Activated CD4-positive, alpha-beta T cell treated with anti-CD3 and anti-CD28 coated beads, Interleukin-2, amount 50 U/mL, for 48 hours (primary cell): ENCODE measurements at regions not wholly inside any gene's neighbourhood (a gene's known extent, or its start where the extent isn't known, plus 50 kb on each side); places are given as distances from the start of the nearest gene placed in this dataset.
"Not testable (repeated sequence)": the region's sequence is repeated elsewhere in the genome, so short reads cannot be mapped to it uniquely, and the experiment has no call there.

Experiments
- DNase-seq, 2 experiments: peaks; one replicate each; pipeline ENCODE4 v3.0.0-alpha.2; 2020

DNA sequence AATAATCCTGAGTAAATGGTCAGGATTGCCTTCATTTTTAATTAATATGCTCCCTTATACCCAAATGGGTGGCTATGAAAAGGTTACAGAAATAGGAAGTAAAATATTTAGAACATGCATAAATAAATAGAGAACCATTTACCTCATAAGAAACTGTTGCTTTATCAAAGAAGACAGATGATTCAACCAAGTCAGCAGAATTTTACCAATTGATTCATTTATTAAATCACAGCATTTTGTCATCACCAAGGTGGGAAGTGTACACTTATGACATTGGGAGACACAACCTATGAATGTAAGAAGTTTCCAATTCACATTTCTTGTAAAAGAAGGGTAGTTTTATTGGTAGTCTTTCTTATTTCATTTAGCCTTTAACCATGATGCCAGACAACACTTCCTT is 870.3 kb upstream of the CHORDC1 start:
- DNase-seq = no peak

DNA sequence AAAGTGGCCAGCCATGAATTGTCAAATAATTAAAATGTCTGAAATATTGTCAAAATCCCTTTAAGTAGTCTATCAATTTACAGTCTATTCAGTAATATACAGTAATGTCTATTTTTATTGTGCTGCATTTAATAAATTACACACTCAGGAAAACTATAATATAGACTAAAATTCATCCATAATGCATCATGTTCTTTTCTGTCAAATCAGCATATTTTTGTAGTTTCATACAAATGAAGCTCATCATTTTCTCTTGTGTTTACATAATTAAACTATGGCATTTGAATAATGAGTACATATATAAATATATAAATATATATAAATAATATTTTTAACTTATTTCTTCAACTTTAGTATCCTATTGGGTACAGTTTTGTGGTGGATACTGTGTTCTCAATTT is 868.7 kb upstream of the CHORDC1 start:
- DNase-seq = no peak

DNA sequence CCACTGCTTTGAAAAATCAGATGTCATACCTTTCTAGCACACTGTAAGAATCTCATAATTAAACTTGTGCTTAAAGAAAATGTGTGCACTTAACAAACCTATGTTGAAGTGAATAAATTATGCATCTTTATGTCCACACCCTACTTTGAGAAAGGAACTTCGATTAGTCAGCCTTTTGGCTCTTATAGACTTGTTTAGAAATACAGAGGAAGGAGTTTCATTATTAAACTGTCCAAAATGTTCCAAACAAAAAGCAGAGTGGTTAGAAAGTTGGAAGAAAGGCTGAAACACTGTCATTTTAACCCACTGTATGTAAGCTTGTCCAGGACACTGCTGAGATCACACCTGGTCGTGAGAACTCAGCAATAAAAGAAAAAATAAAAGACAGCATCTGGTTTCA is 863.2 kb upstream of the CHORDC1 start:
- DNase-seq = no peak

DNA sequence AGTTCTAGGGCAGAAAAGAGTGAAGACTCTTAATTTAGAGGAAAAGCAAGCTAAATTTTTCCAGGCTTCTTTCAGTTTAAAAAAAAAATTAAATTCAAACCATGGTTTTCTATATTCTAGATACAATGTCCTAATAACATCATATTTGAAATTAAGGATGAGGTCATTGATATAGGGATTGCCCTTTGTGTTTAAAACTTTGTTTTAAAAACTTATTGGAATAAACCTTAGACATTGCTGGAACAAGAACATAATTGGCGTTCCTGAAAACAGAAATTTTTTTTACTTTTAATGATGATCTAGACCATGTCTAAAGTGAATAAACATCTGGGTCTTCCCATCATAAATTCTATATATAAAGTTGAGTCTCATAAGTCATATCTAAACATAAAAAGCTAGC is 859.4 kb upstream of the CHORDC1 start:
- no peak for DNase-seq

DNA sequence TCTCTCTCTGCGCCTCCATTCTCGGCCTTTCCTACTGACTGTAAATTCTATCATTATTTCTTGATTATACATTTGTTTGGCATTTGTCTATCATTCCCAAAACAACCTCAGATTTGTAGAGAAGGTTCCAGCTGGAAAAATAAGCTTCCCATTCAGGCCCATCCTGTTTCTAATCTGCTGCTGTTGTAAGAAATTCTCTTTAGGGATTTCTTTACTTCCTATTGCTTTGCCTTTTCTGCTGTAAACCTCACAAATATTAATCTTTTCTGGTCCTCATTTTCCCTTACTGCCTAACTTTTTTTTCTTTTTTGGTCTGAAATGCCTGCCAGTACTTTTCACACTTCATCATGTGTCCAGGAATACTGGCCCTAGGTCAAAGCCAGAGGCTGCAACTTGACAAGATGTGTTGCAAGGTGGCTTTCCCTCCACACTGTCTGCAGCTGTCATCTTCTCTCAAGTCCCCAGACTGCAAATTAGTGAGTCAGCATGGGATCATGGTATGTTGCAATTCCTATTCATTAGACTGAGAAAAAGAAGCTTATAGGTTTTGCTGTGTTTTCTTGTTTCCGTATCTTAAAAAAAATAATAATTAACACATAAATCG is 858.7 kb upstream of the CHORDC1 start:
- DNase-seq = no peak

DNA sequence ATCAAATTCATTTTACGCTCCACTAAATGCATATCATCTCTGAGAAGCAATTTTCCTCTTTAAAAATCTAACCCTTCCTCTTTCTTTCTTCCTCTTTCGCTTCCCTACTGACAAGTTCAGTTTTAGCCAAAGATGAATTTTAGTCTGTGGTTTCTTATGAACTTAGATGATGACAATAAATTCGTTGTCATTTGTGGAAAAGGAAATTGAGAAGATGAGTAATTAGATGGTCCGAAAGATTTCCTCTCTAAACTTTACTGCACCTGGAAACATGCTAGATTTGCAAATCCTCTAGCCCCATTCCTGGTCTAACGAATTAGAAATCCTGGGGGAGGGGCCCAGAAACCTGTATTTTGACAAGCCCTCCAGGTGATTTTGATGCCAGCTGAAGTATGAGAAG is 855.4 kb upstream of the CHORDC1 start:
- no peak for DNase-seq

DNA sequence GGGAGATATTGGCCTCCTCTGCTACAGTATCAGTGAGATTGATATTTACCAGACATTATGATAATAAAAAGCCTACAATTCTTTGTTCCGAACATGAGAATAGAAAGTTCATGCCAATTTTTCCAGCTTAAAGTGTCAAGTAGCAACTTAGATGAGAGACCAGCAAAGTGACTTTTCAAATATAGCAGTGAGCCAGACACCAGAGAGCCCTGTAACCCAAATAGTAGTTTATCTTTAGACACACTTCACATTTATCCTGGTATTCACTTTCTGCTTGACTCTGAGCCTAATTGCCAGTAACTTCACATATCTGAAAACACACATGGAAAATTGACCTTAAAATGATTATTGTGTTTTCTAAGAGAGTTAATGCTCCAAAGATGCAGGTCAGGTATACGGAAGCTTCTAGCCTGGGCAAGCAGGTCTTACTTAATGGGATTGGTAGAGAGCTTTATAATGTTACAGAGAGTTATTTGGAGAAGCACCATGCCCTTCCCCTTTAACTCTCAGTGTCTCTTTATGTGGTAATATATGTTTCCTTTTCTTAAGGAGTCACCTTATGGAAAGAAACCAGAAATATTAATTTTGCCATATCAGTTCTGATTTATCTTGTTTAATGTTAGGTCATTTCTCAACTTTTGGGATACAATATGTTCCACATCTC is 852.3 kb upstream of the CHORDC1 start:
- DNase-seq = no peak

DNA sequence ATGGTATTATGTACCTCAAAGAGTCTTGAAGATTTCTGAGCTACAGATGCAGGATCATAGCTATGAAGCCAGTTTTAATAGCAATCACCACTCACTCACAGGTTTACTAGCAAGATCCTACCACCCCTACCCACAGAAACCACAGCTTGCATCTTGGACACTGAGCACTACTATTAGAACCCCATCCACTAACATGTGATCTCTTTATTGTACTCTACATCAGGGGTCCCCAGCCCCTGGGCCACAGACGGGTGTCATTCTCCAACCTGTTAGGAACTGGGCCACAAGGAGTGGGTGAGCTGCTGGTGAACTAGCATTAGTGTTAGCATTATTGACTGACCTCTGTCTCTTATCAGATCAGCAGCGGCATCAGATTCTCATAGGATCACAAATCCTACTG is 844.8 kb upstream of the CHORDC1 start:
- no peak for DNase-seq

DNA sequence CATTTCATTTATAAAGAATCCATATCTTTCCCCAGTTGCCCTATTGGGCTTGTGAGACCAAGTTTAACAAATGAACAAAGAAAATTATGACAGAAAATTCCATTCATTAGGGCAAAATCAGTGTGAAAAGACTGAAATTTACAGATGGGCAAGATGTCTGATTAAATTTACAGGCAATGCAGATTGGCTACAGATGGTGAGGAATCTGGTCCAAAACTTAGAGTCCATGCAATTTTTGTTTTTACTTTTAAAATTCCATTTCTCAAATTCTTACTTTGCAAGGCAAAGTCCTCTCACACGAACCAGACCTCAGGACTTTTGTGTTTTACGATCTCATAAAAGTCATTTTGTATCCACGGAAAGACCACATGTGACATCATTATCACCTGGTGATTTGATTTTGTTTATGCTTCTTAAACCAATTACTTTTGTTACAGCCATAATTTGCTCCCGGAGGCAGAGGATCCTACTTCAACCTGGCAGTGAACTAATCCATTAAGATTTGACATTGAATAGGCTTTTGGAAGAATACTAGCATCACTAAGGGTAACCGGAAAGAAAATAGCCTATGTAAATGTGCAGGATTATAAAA is 843.7 kb upstream of the CHORDC1 start:
- no peak for DNase-seq

DNA sequence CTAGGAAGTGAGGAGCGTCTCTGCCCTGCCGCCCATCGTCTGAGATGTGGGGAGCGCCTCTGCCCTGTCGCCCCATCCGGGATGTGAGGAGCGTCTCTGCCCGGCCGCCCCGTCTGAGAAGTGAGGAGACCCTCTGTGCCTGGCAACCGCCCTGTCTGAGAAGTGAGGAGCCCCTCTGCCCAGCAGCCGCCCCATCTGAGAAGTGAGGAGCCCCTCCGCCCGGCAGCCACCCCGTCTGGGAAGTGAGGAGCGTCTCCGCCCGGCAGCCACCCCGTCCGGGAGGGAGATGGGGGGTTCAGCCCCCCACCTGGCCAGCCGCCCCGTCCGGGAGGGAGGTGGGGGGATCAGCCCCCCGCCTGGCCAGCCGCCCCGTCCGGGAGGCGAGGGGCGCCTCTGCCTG is 840.5 kb upstream of the CHORDC1 start:
- not testable (repeated sequence) for DNase-seq

DNA sequence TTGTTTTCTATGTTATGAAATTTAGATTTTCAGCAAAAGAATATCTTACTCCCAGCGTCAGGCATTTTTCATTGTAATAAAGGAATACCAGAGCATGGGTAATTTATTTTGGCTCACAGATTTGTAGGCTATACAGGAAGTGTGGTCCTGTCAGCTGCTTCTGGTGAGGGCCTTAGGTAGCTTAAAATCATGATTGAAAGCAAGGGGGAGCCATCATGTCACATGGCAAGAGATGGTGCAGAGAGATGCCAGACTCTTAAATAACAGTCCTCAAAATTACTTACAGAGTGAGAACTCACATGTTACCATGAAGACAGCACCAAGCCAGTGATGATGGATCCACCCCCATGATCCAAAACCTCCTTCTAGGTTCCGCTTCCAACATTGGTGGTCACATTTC is 825.0 kb upstream of the CHORDC1 start:
- no peak for DNase-seq

DNA sequence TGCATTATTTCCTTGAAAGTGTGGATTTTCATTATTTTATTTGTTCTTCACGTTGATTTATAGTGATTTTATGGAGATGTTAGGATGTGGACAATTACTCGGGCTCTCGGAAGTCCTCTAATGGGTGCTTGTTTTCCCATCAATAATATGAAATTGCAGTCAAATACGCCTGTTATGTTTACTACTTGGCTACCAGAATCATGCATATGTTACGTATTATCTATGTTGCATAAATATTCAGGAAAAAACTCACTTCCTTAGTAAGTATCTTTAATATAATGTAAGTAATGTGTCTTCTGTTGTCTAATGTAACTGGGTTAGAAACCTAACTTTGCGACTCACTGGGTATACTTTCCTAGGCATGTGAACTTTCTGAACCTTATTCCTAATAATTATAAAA is 823.4 kb upstream of the CHORDC1 start:
- no peak for DNase-seq

DNA sequence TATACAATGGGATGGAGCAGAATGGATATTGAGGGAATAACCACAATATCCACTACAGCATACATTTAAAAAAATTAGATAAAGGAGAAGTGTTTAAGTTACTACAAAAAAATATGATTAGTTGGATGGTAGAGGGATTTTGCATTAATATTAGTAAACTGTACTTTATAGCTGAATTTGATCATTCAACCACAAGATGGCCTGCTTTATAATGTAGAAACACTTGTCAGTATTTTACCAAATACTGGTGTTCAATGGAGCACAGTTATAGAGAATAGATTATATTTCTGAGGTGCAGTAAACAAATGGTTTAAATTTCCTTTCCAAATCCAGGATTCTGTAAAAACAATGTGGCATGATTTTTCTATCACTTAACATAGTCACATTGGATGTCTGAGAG is 818.8 kb upstream of the CHORDC1 start:
- no peak for DNase-seq

DNA sequence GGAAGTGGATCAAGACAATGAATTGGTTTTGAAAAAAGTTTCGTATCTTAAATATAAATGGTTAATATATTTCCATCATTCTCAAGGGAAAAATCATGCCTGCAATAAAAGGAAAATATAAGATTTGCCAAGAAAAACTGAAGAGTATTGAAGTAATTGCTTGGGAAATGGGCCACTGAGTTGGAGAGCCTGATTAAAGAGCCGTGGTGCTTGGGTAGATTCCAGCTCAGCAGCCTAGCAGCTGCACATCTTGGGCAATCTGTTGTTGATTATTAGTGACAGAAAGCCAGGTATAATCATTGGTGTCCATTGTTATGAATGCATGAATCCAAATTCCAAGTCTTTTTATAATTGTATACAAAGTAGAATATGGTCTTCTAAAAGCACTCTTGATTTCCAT is 800.9 kb upstream of the CHORDC1 start:
- no peak for DNase-seq

DNA sequence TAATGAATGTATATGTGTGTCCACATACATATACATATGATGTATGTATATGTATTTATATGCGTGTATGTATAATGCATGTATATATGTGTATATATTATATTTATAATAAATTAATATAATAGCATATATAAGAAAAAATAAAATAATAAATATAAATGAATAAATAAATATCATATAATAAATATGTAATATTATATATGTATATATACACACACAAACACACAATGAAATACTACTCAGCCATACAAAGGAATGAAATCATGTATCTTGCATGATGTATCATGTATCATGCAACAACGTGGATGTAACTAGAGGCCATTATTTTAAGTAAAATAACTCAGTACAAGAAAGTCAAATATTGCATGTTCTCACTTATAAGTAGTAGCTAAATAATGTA is 788.7 kb upstream of the CHORDC1 start:
- DNase-seq = no peak

DNA sequence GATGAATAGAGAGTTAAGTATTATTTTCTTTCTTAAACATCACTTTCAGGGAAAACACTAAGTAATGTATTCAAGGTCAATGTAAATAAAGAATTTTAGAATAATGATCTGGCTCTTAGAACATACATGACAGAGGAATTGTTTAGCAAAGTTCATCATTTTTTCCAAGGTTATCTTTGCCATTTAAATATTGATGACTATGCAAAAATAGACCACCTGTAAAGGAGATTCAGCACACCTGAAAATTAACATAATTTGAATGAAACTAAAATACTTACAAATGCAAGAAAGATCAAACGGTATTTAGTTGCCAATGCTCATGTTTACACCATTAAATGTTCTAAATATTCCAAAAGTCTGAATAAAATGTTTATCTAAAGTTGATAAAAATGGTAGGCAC is 782.6 kb upstream of the CHORDC1 start:
- no peak for DNase-seq

DNA sequence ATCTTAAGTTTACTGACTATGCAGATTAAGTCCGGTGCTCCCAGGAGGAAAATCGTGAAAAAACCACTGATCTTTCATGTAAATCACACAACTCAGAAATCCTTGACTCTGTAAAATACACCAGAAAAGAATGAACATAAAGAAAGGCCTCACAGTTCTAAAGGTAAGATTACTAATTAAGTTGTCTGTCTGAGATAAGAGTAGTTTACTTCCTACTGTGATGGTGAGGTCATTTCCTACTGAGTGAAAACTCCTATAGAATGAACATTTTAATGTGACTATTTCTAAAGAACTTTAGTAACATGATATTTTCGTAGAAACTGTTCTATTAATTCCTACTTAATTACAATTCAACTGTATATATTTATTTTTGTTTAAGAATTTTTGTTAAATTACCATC is 774.4 kb upstream of the CHORDC1 start:
- no peak for DNase-seq

DNA sequence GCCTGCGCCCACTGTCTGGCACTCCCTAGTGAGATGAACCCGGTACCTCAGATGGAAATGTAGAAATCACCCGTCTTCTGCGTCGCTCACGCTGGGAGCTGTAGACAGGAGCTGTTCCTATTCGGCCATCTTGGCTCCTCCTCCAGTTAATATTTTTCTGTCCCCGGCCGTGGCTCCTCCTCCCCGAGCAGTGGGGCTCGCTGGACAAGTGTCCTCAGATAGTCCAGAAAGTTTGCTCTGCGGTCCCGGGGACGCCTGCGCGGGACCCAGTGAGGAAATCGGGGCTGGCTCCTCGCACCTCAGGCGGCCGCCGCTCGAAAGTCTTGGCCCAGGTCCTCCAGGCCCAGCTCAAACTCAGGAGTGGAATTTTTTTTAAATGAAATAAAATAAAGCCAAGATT is 749.3 kb upstream of the CHORDC1 start:
- DNase-seq = not testable (repeated sequence)

DNA sequence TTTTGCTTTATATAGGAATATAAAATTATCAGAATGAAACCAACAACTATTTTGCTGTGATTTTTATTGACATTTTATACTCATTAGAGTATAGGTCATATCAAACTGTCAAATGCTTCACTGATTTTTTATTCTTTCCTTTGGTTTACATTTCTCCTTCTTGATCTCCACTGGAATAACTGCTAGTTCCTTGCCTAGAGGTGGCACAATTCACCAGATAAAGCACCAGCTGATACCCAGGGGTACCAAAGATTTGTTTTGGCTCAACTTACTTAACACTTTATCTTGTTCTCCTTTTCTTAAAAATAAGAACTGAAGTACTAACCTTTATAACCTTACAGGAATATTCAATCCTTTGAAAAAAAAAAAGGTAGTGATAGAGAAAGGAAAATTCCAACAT is 725.1 kb upstream of the CHORDC1 start:
- no peak for DNase-seq

DNA sequence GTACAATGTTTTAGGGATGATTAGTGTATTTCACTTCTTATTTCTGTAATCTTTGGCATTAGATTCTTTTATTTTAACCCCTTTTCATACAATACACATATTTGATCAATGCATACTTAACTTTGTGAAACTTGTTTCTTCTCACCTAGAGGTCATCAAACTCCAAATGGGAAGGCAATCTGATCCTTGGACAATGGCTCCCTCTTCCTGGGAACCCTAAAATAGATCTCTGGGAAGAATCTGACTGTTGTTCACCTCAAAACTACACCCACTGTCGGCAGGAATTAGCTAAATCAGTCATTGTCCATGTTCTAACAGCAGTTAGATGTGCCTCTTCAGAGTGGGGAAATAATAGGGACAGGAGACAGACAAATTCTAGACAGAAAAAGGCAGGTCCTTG is 707.4 kb upstream of the CHORDC1 start:
- no peak for DNase-seq

DNA sequence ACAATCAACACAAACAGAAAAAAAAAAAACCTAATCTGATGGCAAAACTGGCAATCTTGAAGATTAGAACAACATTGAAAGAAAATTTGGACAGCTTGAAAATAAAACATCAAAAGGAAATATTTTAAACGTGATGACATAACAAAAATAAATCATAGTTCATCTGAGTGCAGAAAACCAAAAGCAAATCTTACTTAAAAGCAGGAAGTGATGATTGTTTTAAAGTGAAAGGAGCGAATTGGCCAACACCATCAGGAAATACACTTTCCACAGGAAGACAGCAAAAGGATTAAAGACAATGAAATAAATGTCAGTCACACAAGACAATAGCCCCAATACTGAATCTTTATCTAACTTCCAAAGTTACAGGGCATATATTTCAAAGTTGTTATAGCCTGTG is 696.5 kb upstream of the CHORDC1 start:
- no peak for DNase-seq

DNA sequence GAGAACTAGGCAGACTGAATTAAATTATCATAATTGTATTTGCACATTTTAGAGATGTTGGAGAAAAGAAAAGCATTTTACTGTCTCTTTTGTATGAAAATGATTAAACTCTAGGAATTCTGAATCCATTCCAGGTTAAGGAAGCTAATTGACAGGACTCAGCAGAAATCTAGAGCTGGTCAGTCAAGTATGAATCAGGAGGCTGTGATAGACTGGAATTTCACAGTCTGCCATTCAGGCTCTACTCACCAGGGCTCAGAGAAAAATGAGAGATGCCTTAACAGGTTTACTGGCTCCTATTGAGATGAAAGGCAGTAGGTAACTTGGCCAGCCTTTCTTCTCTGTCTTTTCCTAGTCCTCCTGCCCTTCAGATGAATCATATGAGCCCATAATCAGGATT is 693.9 kb upstream of the CHORDC1 start:
- DNase-seq = no peak

DNA sequence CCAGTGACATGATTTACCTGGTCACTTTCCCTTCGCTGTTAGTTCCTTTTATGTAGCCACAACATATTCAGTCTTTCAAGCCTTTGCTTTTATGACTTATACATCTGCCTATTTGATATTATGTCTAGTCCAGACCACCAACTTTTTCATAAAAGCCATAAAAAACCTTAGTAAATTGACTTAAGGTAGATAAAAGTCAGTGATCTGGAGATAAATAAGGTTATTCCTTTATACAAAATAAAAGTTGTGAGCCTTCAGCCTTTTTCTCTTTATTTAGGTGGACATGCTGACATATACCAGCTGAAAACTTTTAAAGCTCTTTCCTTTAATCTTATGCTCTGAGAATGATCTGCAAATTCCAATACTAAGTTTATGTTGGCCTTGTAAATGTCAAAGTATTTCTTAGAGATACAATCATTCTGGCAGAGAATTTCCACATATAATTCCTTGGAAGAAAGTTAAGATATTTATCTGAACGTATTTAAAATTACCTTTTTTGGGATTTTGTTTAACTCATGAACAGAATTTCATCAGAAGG is 690.4 kb upstream of the CHORDC1 start:
- DNase-seq = no peak

DNA sequence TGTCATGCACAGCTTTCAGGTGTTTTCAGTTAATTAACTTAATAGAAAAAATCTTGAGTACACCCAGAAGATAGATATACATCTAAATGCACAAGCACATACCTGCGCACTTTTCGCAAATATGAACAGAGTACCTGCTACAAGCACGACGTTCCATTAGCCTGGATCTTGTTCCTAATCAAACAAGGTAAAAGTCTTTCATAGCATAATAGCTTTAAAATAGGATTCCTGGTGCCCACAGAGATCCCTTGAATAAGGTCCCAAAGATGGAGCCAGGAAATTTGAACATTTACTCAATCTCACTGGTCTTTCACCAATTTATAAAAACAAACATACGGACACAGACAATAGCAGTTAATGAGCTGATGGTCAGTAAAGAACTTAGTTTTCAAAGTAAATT is 689.8 kb upstream of the CHORDC1 start:
- no peak for DNase-seq

DNA sequence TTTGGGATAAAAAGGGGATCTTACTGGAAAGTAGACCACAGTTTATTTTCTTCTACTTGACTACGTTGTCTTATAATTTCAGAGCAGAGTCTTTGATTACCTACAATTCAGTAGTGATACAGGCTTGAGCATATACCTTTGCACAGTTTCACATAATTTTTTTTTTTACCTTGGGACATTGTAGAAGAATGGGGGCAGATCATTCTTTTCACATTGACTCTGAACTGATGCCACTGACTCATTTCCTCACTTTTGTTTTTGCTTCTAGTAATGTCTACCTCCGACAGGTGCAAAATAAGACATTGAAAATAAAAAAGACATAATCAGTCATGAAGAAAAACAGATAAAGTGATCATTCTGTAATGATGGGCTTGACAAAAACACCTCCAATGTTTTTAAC is 688.3 kb upstream of the CHORDC1 start:
- no peak for DNase-seq
